ENCODE measurements at regions not wholly inside any gene's neighbourhood (a gene's known extent, or its start where the extent isn't known, plus 50 kb on each side); places are given as distances from the start of the nearest gene placed in this dataset.

- Histone ChIP-seq H3K4ac (ENCODE audit: low read depth, low read length) (no peak overlapping the region), H3K27ac (ENCODE audit: insufficient read depth, low read length) (no peak overlapping the region), H3K4me3 (ENCODE audit: insufficient read depth, low read depth, low read length) (no peak overlapping the region), H3K27me3 (ENCODE audit: control insufficient read depth, insufficient read depth, low read length) (no peaks in the 10 kb centered on the region; the same call in 1 of the 2 replicates), H4K91ac (ENCODE audit: insufficient read depth, low read depth, low read length) (no peak overlapping the region), H3K56ac (ENCODE audit: extremely low read depth, insufficient read depth, low read length) (no peak overlapping the region), H2AK9ac (replicated peaks; ENCODE audit: low read depth, low read length, poor library complexity) (no peak overlapping the region), H3K14ac (replicated peaks; ENCODE audit: low read depth, low read length) (no peak overlapping the region), H2BK20ac (ENCODE audit: low read depth, low read length) (no peak overlapping the region), H2BK5ac (ENCODE audit: low read depth, low read length, poor library complexity, severe bottlenecking) (no peak overlapping the region), H3K9ac (ENCODE audit: low read depth, low read length) (no peak overlapping the region), H3K36me3 (ENCODE audit: control insufficient read depth, insufficient read depth, low read length) (no peaks in the 10 kb centered on the region), H3K9me3 (ENCODE audit: control insufficient read depth, insufficient read depth, low read length) (no peaks in the 10 kb centered on the region), H3K18ac (ENCODE audit: low read depth, low read length) (no peak overlapping the region), H3K4me1 (ENCODE audit: control insufficient read depth, insufficient read depth, low read length) (no peaks in the 10 kb centered on the region), H4K20me1 (ENCODE audit: insufficient read depth, low read length) (no peaks in the 10 kb centered on the region), H4K5ac (ENCODE audit: low read depth, low read length) (no peak overlapping the region), H3K23ac (ENCODE audit: low read depth, low read length) (no peak overlapping the region), H2AFZ (replicated peaks; ENCODE audit: low read length, poor library complexity) (no peak overlapping the region), H4K8ac (ENCODE audit: low read depth in 2 of 2, low read length in 2 of 2) (no peak overlapping the region), H2AK5ac (ENCODE audit: low read depth, low read length) (no peak overlapping the region), H3K79me1 (ENCODE audit: low read depth in 1 of 2, low read length in 2 of 2) (no peaks in the 10 kb centered on the region), H2BK120ac (ENCODE audit: low read depth, low read length) (no peak overlapping the region), H3K4me2 (ENCODE audit: low read depth, low read length) (no peak overlapping the region), H3K9me1 (ENCODE audit: insufficient read depth, low read length) (no peaks in the 10 kb centered on the region), H2BK15ac (ENCODE audit: low read depth, low read length) (no peak overlapping the region)
- WGBS, 2 experiments (ENCODE audit: extremely low coverage in 2 of 2, insufficient read length in 1 of 2), result no CpG with 5 or more reads among the region's 2 CpGs
- no TSS peak for BruUV-seq (replicated peaks)
- in situ Hi-C loops (cut with MboI; ENCODE audit: low sequenced_read_pairs) (no loop called here), intact Hi-C loops (cut with micrococcal nuclease) (loop anchor here (2.0 kb wide), 1 partner anchor 51 kb away; no protein-coding TSS in a partner anchor), dilution Hi-C loops (cut with HindIII; ENCODE audit: low sequenced_read_pairs, unreplicated experiment) (no loop called here)
- DNase-seq (no peak), ATAC-seq (ENCODE audit: low read depth) (no peak)
- no peak for TF ChIP-seq RCOR1 (IDR thresholded peaks at IDR 0.05; ENCODE audit: insufficient replicate concordance, low read length)
- no peak for TF ChIP-seq CHD1 (IDR thresholded peaks at IDR 0.05; ENCODE audit: low read depth, low read length)
- TF ChIP-seq USF2 (IDR thresholded peaks at IDR 0.05; ENCODE audit: low read depth, low read length), result no peak
- TF ChIP-seq ELK1 (IDR thresholded peaks at IDR 0.05; ENCODE audit: borderline replicate concordance, low read depth, low read length), result no peak
- no peak for TF ChIP-seq RAD21 (IDR thresholded peaks at IDR 0.05; ENCODE audit: low read length)
- no peak for TF ChIP-seq MXI1 (IDR thresholded peaks at IDR 0.05; ENCODE audit: borderline replicate concordance, low read depth, low read length)
- TF ChIP-seq RFX5 (IDR thresholded peaks at IDR 0.05; ENCODE audit: low read depth, low read length), result no peak
- TF ChIP-seq MAZ (IDR thresholded peaks at IDR 0.05; ENCODE audit: borderline replicate concordance, low read depth, low read length), result no peak
- TF ChIP-seq CTCF (conservative IDR thresholded peaks at IDR 0.05; ENCODE audit: low read depth, low read length), result no peak
- no peak for TF ChIP-seq NFE2L2 (IDR thresholded peaks at IDR 0.05; ENCODE audit: low read depth, low read length)
- TF ChIP-seq POLR2A (IDR thresholded peaks at IDR 0.05; ENCODE audit: low read depth, low read length), result no peak
- no peak for TF ChIP-seq MAFK (IDR thresholded peaks at IDR 0.05; ENCODE audit: low read depth, low read length)
- no peak for TF ChIP-seq FOS (IDR thresholded peaks at IDR 0.05; ENCODE audit: low read depth, low read length)
- TF ChIP-seq CEBPB (IDR thresholded peaks at IDR 0.05; ENCODE audit: low read depth, low read length), result no peak
- no peak for TF ChIP-seq SMC3 (IDR thresholded peaks at IDR 0.05; ENCODE audit: low read depth, low read length)
- no peak for TF ChIP-seq BHLHE40 (IDR thresholded peaks at IDR 0.05; ENCODE audit: low read depth, low read length)
- CTCF ChIA-PET, result no interaction called here
- POLR2A ChIA-PET (ENCODE audit: unreplicated experiment), result no interaction called here
Observed at GRCh38 chrX:112440277-112440676, 239.5 kb downstream of the LHFPL1 start.
